ENCODE measurements at regions not wholly inside any gene's neighbourhood (a gene's known extent, or its start where the extent isn't known, plus 50 kb on each side); places are given as distances from the start of the nearest gene placed in this dataset.
"Not testable (repeated sequence)": the region's sequence is repeated elsewhere in the genome, so short reads cannot be mapped to it uniquely, and the experiment has no call there.

GRCh38 chr14:29982171-29982570, 54.5 kb upstream of the PRKD1 start:
- DNase-seq (ENCODE audit: low read depth in 2 of 3, low spot score in 2 of 3), result no peak

- no peak for DNase-seq (ENCODE audit: low read depth in 2 of 3, low spot score in 2 of 3)
These were observed 55.3 kb upstream of the PRKD1 start for GRCh38 chr14:29982993-29983392.

- not testable (repeated sequence) for DNase-seq (ENCODE audit: low read depth in 2 of 3, low spot score in 2 of 3)
These were observed 62.8 kb upstream of the PRKD1 start for GRCh38 chr14:29990344-29990857.

- no peak for DNase-seq (ENCODE audit: low read depth in 2 of 3, low spot score in 2 of 3)
These were observed 63.3 kb upstream of the PRKD1 start for GRCh38 chr14:29990993-29991392.

- DNase-seq (ENCODE audit: low read depth in 2 of 3, low spot score in 2 of 3), result no peak
These were observed 65.5 kb upstream of the PRKD1 start for GRCh38 chr14:29993143-29993542.

GRCh38 chr14:29999013-29999539, 71.4 kb upstream of the PRKD1 start:
- no peak for DNase-seq (ENCODE audit: low read depth in 2 of 3, low spot score in 2 of 3)

GRCh38 chr14:30002859-30003258, 75.2 kb upstream of the PRKD1 start:
- DNase-seq (ENCODE audit: low read depth in 2 of 3, low spot score in 2 of 3), result no peak

- peak in 2 of 3 donors; percentile 18 to 58 for DNase-seq (ENCODE audit: low read depth in 2 of 3, low spot score in 2 of 3)
These were observed 77.6 kb upstream of the PRKD1 start for GRCh38 chr14:30005114-30005808.

GRCh38 chr14:30006695-30007094, 79.0 kb upstream of the PRKD1 start:
- no peak for DNase-seq (ENCODE audit: low read depth in 2 of 3, low spot score in 2 of 3)

- no peak for DNase-seq (ENCODE audit: low read depth in 2 of 3, low spot score in 2 of 3)
These were observed 87.8 kb upstream of the PRKD1 start for GRCh38 chr14:30015489-30015888.

- no peak for DNase-seq (ENCODE audit: low read depth in 2 of 3, low spot score in 2 of 3)
These were observed 88.4 kb upstream of the PRKD1 start for GRCh38 chr14:30016002-30016401.

- DNase-seq (ENCODE audit: low read depth in 2 of 3, low spot score in 2 of 3), result no peak
These were observed 89.8 kb upstream of the PRKD1 start for GRCh38 chr14:30017370-30017993.

GRCh38 chr14:30020271-30020670, 92.6 kb upstream of the PRKD1 start:
- DNase-seq (ENCODE audit: low read depth in 2 of 3, low spot score in 2 of 3), result no peak

GRCh38 chr14:30020687-30021086, 93.0 kb upstream of the PRKD1 start:
- DNase-seq (ENCODE audit: low read depth in 2 of 3, low spot score in 2 of 3), result no peak

- DNase-seq (ENCODE audit: low read depth in 2 of 3, low spot score in 2 of 3), result not testable (repeated sequence)
These were observed 95.7 kb upstream of the PRKD1 start for GRCh38 chr14:30023350-30023749.

GRCh38 chr14:30034152-30034551, 106.5 kb upstream of the PRKD1 start:
- no peak for DNase-seq (ENCODE audit: low read depth in 2 of 3, low spot score in 2 of 3)

- DNase-seq (ENCODE audit: low read depth in 2 of 3, low spot score in 2 of 3), result no peak
These were observed 107.7 kb upstream of the PRKD1 start for GRCh38 chr14:30035361-30035760.

GRCh38 chr14:30045720-30046119, 118.1 kb upstream of the PRKD1 start:
- no peak for DNase-seq (ENCODE audit: low read depth in 2 of 3, low spot score in 2 of 3)

GRCh38 chr14:30053103-30053502, 125.5 kb upstream of the PRKD1 start:
- no peak for DNase-seq (ENCODE audit: low read depth in 2 of 3, low spot score in 2 of 3)

- no peak for DNase-seq (ENCODE audit: low read depth in 2 of 3, low spot score in 2 of 3)
These were observed 126.6 kb upstream of the PRKD1 start for GRCh38 chr14:30054201-30054600.

GRCh38 chr14:30058401-30058800, 130.8 kb upstream of the PRKD1 start:
- no peak for DNase-seq (ENCODE audit: low read depth in 2 of 3, low spot score in 2 of 3)

- DNase-seq (ENCODE audit: low read depth in 2 of 3, low spot score in 2 of 3), result no peak
These were observed 136.1 kb upstream of the PRKD1 start for GRCh38 chr14:30063746-30064145.
